ENCODE measurements at regions not wholly inside any gene's neighbourhood (a gene's known extent, or its start where the extent isn't known, plus 50 kb on each side); places are given as distances from the start of the nearest gene placed in this dataset.

GRCh38 chr2:199163613-199164458, 293.9 kb downstream of the SATB2 start:
- Mint-ChIP-seq H3K9me3 (ENCODE audit: insufficient read depth) (no peaks in the 10 kb centered on the region), H3K27me3 (ENCODE audit: low read depth) (no peaks in the 10 kb centered on the region), H3K27ac (no peak overlapping the region), H3K4me1 (ENCODE audit: low read depth) (no peaks in the 10 kb centered on the region), H3K36me3 (ENCODE audit: low read depth) (no peaks in the 10 kb centered on the region), H3K4me3 (no peak overlapping the region)
- DNase-seq (no peak), ATAC-seq (no peak)
- CTCF ChIA-PET, result no interaction called here
- POLR2A ChIA-PET, result no interaction called here

DNA sequence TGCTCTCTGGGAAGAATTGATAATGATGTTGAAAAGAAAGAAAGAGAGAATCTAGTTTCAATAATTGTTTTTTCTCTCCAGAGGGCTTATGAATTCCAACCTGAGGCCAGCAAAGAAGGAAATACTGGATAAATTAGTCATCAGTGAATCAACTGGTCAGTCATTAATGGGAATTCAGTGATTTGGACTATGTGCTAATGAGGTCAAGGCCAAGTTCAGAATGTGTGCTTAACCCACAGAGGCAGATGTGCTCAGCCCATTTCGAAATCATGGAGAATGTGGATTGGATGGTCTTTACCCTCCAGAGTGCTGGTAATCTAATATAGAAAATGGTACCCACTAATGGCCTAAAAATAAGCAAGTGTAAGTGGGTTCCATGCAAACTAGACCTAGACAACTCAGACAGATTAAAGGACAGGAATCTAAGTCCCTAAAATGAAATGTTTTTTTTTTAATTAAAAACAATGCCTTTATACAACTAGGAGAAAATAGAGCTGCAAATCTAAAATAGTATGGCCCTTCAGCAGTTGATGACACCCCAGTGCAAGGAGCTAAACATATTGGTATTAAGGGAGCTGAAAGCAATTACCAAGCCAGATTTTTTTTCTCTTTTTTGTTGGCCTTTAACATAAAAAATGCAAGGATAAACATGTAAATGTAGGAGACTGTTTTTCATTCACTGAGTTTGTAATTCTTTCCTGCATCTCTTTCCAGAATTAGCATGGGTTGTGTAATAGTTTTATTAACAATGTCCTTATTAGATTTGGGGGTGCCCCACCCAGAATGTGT, 296.9 kb downstream of the SATB2 start:
- no peaks in the 10 kb centered on the region for H3K36me3 Mint-ChIP-seq (ENCODE audit: low read depth)
- ChIA-PET POLR2A (no interaction called here), CTCF (no interaction called here)
- H3K27ac Mint-ChIP-seq, result no peak overlapping the region
- H3K4me1 Mint-ChIP-seq (ENCODE audit: low read depth), result no peaks in the 10 kb centered on the region
- H3K9me3 Mint-ChIP-seq (ENCODE audit: insufficient read depth), result peaks cover 5% of the 10 kb centered on the region
- no peaks in the 10 kb centered on the region for H3K27me3 Mint-ChIP-seq (ENCODE audit: low read depth)
- DNase-seq (no peak), ATAC-seq (no peak)
- no peak overlapping the region for H3K4me3 Mint-ChIP-seq

DNA sequence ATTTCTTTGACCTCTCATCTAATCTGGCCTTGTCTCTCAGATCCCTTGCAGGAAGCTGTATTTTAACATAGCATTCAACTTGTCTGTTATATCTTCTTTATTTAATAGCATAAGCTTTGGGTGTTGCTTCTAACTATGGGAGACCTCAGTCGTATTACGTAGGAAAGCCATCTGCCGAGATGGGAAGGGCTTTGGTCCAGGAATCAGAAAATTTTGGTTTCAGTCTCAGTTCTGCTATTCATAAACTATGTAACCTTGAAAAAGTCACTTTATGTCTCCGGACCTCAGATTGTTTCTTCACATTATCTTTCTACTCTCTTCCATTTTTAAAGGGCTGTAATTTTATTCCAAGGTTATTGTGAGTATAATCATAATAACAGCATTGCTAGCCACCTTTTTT, 297.7 kb downstream of the SATB2 start:
- no peak for ATAC-seq
- DNase-seq, result no peak
- Mint-ChIP-seq H3K36me3 (ENCODE audit: low read depth) (no peaks in the 10 kb centered on the region), H3K27ac (no peak overlapping the region), H3K4me3 (no peak overlapping the region), H3K27me3 (ENCODE audit: low read depth) (no peaks in the 10 kb centered on the region), H3K9me3 (ENCODE audit: insufficient read depth) (peaks cover 10% of the 10 kb centered on the region), H3K4me1 (ENCODE audit: low read depth) (no peaks in the 10 kb centered on the region)
- POLR2A ChIA-PET, result no interaction called here
- CTCF ChIA-PET, result no interaction called here

DNA sequence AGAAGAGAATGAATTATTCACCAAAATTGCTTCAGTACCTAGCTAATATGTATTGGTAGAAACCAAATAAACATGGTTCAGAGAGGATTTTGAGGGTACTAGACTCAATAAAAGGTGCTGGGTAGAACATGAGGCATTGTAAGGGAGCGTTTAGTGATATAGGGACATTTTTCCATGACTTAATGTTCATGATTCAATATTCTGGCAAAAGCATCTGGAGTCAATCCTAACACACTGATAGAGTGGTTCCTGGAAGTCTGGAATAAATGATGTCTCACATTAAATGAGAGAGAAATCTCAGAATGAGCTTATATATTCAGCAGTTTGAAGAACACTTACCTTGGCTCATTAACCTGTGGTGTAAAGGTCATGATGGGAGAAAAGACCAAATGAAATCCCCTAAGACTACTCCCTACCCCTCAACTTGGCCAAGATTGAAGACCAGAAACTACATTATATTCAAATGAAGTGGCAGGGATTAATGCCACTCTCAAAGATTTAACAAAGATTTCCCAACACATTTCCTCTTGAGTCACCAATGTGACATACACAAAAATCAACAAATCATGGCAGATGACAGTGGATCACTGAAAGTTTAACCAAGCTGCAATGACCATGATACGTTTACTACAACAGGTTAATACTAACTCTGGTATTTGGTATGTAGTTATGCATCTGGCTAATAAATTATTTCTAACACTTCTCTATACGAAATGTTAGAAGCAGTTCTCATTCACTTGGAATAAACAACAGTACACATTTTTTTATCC, 309.5 kb downstream of the SATB2 start:
- DNase-seq, result no peak
- POLR2A ChIA-PET, result no interaction called here
- H3K27me3 Mint-ChIP-seq (ENCODE audit: low read depth), result no peaks in the 10 kb centered on the region
- H3K9me3 Mint-ChIP-seq (ENCODE audit: insufficient read depth), result no peaks in the 10 kb centered on the region
- no peaks in the 10 kb centered on the region for H3K36me3 Mint-ChIP-seq (ENCODE audit: low read depth)
- no peaks in the 10 kb centered on the region for H3K4me1 Mint-ChIP-seq (ENCODE audit: low read depth)
- H3K4me3 Mint-ChIP-seq, result no peak overlapping the region
- no peak overlapping the region for H3K27ac Mint-ChIP-seq
- CTCF ChIA-PET, result no interaction called here
- ATAC-seq, result no peak

DNA sequence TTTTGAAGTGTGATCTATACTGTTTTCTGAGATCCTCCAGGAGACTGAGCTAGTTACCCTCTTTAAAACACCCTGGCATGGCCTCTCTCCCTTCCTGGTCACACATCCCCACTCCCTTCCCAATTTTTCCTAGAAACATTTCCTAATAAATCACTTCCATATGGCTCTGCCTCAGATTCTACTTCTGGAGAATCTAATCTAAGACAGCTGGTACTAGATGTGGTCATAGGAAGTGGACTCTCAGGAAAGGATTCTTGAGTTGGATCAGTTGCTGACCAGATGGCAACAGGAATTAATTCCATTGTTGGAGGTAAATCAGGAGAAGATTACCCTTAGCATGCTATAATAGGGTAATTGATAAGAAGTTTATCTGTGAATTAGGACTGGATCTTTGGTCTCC, 310.5 kb downstream of the SATB2 start:
- POLR2A ChIA-PET, result no interaction called here
- Mint-ChIP-seq H3K27me3 (ENCODE audit: low read depth) (no peaks in the 10 kb centered on the region), H3K9me3 (ENCODE audit: insufficient read depth) (no peaks in the 10 kb centered on the region), H3K4me1 (ENCODE audit: low read depth) (no peaks in the 10 kb centered on the region), H3K27ac (no peak overlapping the region), H3K4me3 (no peak overlapping the region), H3K36me3 (ENCODE audit: low read depth) (no peaks in the 10 kb centered on the region)
- CTCF ChIA-PET, result no interaction called here
- DNase-seq (no peak), ATAC-seq (no peak)

GRCh38 chr2:199144546-199144945, 313.2 kb downstream of the SATB2 start:
- Mint-ChIP-seq H3K27me3 (ENCODE audit: low read depth) (no peaks in the 10 kb centered on the region), H3K27ac (no peak overlapping the region), H3K9me3 (ENCODE audit: insufficient read depth) (no peaks in the 10 kb centered on the region), H3K36me3 (ENCODE audit: low read depth) (no peaks in the 10 kb centered on the region), H3K4me3 (no peak overlapping the region), H3K4me1 (ENCODE audit: low read depth) (no peaks in the 10 kb centered on the region)
- ChIA-PET CTCF (no interaction called here), POLR2A (no interaction called here)
- DNase-seq (no peak), ATAC-seq (no peak)

GRCh38 chr2:199144036-199144435, 313.7 kb downstream of the SATB2 start:
- POLR2A ChIA-PET, result no interaction called here
- DNase-seq (no peak), ATAC-seq (no peak)
- CTCF ChIA-PET, result no interaction called here
- Mint-ChIP-seq H3K9me3 (ENCODE audit: insufficient read depth) (no peaks in the 10 kb centered on the region), H3K4me3 (no peak overlapping the region), H3K27me3 (ENCODE audit: low read depth) (no peaks in the 10 kb centered on the region), H3K36me3 (ENCODE audit: low read depth) (no peaks in the 10 kb centered on the region), H3K27ac (no peak overlapping the region), H3K4me1 (ENCODE audit: low read depth) (no peaks in the 10 kb centered on the region)

GRCh38 chr2:199136681-199137080, 321.1 kb downstream of the SATB2 start:
- H3K9me3 Mint-ChIP-seq (ENCODE audit: insufficient read depth), result no peaks in the 10 kb centered on the region
- ChIA-PET CTCF (no interaction called here), POLR2A (no interaction called here)
- DNase-seq (no peak), ATAC-seq (no peak)
- no peaks in the 10 kb centered on the region for H3K36me3 Mint-ChIP-seq (ENCODE audit: low read depth)
- no peak overlapping the region for H3K4me3 Mint-ChIP-seq
- no peaks in the 10 kb centered on the region for H3K4me1 Mint-ChIP-seq (ENCODE audit: low read depth)
- no peaks in the 10 kb centered on the region for H3K27me3 Mint-ChIP-seq (ENCODE audit: low read depth)
- H3K27ac Mint-ChIP-seq, result no peak overlapping the region

DNA sequence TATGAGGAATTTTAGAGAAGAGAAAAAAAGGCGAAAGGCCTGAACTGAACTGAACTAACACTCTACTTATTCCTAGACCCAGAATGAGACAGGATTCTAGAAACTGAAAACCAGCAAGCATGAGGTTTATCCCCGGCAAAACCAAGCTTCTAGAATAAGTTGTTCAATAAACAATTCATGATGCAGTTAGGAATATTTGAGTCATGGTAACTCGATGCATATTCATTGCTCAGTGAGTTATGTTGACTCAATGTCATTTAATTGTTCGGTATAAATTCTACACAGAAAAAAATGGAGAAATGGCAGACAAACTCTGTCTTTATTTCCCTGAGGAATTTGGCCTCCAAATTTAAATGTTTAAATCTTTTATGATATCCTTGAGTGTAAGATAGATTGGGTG, 321.5 kb downstream of the SATB2 start:
- Mint-ChIP-seq H3K4me1 (ENCODE audit: low read depth) (no peaks in the 10 kb centered on the region), H3K9me3 (ENCODE audit: insufficient read depth) (no peaks in the 10 kb centered on the region), H3K27me3 (ENCODE audit: low read depth) (no peaks in the 10 kb centered on the region), H3K27ac (no peak overlapping the region), H3K36me3 (ENCODE audit: low read depth) (no peaks in the 10 kb centered on the region), H3K4me3 (no peak overlapping the region)
- no peak for DNase-seq
- ChIA-PET POLR2A (no interaction called here), CTCF (no interaction called here)
- no peak for ATAC-seq

GRCh38 chr2:199131876-199132275, 325.9 kb downstream of the SATB2 start:
- no peak for DNase-seq
- Mint-ChIP-seq H3K36me3 (ENCODE audit: low read depth) (no peaks in the 10 kb centered on the region), H3K4me1 (ENCODE audit: low read depth) (no peaks in the 10 kb centered on the region), H3K9me3 (ENCODE audit: insufficient read depth) (no peaks in the 10 kb centered on the region), H3K4me3 (no peak overlapping the region), H3K27ac (no peak overlapping the region), H3K27me3 (ENCODE audit: low read depth) (no peaks in the 10 kb centered on the region)
- ChIA-PET POLR2A (no interaction called here), CTCF (no interaction called here)
- ATAC-seq, result no peak

- DNase-seq (no peak), ATAC-seq (no peak)
- H3K9me3 Mint-ChIP-seq (ENCODE audit: insufficient read depth), result no peaks in the 10 kb centered on the region
- POLR2A ChIA-PET, result no interaction called here
- no peaks in the 10 kb centered on the region for H3K27me3 Mint-ChIP-seq (ENCODE audit: low read depth)
- H3K27ac Mint-ChIP-seq, result no peak overlapping the region
- no peaks in the 10 kb centered on the region for H3K36me3 Mint-ChIP-seq (ENCODE audit: low read depth)
- CTCF ChIA-PET, result no interaction called here
- no peaks in the 10 kb centered on the region for H3K4me1 Mint-ChIP-seq (ENCODE audit: low read depth)
- H3K4me3 Mint-ChIP-seq, result no peak overlapping the region
Observed at GRCh38 chr2:199131136-199131655, 326.5 kb downstream of the SATB2 start.

GRCh38 chr2:199130501-199130900, 327.2 kb downstream of the SATB2 start:
- ATAC-seq (no peak), DNase-seq (no peak)
- Mint-ChIP-seq H3K27ac (no peak overlapping the region), H3K9me3 (ENCODE audit: insufficient read depth) (no peaks in the 10 kb centered on the region), H3K36me3 (ENCODE audit: low read depth) (no peaks in the 10 kb centered on the region), H3K27me3 (ENCODE audit: low read depth) (no peaks in the 10 kb centered on the region), H3K4me3 (no peak overlapping the region), H3K4me1 (ENCODE audit: low read depth) (no peaks in the 10 kb centered on the region)
- ChIA-PET POLR2A (no interaction called here), CTCF (no interaction called here)

Data from activated CD8-positive, alpha-beta T cell treated with anti-CD3 and anti-CD28 coated beads, Interleukin-2, amount 10 ng/mL, durations not matched to agents 7 days and 5 days (primary cell).